ENCODE measurements at regions not wholly inside any gene's neighbourhood (a gene's known extent, or its start where the extent isn't known, plus 50 kb on each side); places are given as distances from the start of the nearest gene placed in this dataset.

DNA sequence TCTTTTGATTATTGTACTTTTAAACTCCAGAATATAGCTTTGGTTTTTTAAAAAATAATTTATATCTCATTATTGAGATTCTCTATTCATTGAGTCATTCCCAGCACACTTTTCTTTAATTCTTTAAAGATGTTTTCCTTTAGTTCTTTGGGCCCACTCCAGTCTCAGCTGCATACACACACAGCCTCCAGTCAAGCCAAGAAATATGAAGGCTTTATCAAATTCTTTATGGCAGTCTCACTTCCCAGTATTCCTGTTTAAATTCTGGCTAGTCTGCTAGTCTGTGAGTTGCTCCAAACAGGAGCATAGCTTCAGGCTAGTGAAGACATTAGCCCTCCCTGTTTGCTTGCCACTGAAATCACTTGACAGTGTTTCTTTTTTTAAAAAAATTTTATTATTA, 61.2 kb downstream of the CRP start:
- TF ChIP-seq CTCF (IDR thresholded peaks at IDR 0.05; ENCODE audit: extremely low read depth in 1 of 2, insufficient read depth in 1 of 2, low read depth in 1 of 2, low read length in 2 of 2) (no peak), GATA2 (IDR thresholded peaks at IDR 0.05; ENCODE audit: insufficient read depth, insufficient read length, low read depth, low read length) (no peak), MYC (IDR thresholded peaks at IDR 0.05; ENCODE audit: low read depth, low read length) (no peak), POLR2A (IDR thresholded peaks at IDR 0.05; ENCODE audit: low read depth, low read length) (no peak), MAX (IDR thresholded peaks at IDR 0.05; ENCODE audit: insufficient read depth, insufficient read length) (no peak), POLR2AphosphoS5 (IDR thresholded peaks at IDR 0.05; ENCODE audit: insufficient read depth, low read depth, low read length) (peak; percentile 37), EZH2 (IDR thresholded peaks at IDR 0.05; ENCODE audit: borderline replicate concordance, low read depth, low read length, severe bottlenecking) (no peak), FOS (IDR thresholded peaks at IDR 0.05; ENCODE audit: borderline replicate concordance, insufficient read depth, low read length) (no peak)

All from endothelial cell of umbilical vein (primary cell).